Trophoblast cell (in vitro differentiated cells and primary cell): ENCODE measurements at regions not wholly inside any gene's neighbourhood (a gene's known extent, or its start where the extent isn't known, plus 50 kb on each side); places are given as distances from the start of the nearest gene placed in this dataset.

Experiments used
- DNase-seq, 2 donors: peaks; one replicate each; pipeline ENCODE4 v3.0.0-alpha.2; 2016
- H2AFZ ChIP-seq: 2 replicates; pipeline ENCODE4 v1.6.1; 2013; ENCODE audit warnings: low read length, moderate library complexity, mild to moderate bottlenecking; ENCODE audit not compliant: insufficient read depth, poor library complexity
- H2AK5ac ChIP-seq: 2 replicates; pipeline ENCODE4 v1.6.1; 2013; ENCODE audit warnings: mild to moderate bottlenecking, low read length
- H2BK120ac ChIP-seq: 2 replicates; pipeline ENCODE4 v1.6.1; 2013; ENCODE audit warnings: low read length, mild to moderate bottlenecking, moderate library complexity; ENCODE audit not compliant: insufficient read depth, poor library complexity
- H2BK12ac ChIP-seq: 2 replicates; pipeline ENCODE4 v1.6.1; 2013; ENCODE audit warnings: mild to moderate bottlenecking, low read length, moderate library complexity
- H2BK5ac ChIP-seq: 2 replicates; pipeline ENCODE4 v1.6.1; 2013; ENCODE audit warnings: low read length, low read depth, moderate library complexity, mild to moderate bottlenecking; ENCODE audit not compliant: poor library complexity
- H3K14ac ChIP-seq: 2 replicates; pipeline ENCODE4 v1.6.1; 2013; ENCODE audit warnings: mild to moderate bottlenecking, low read length
- H3K18ac ChIP-seq: 2 replicates; pipeline ENCODE4 v1.6.1; 2013; ENCODE audit warnings: mild to moderate bottlenecking, low read length
- H3K23ac ChIP-seq: 2 replicates; pipeline ENCODE4 v1.6.1; 2013; ENCODE audit warnings: low read length
- H3K27ac ChIP-seq: 2 replicates; pipeline ENCODE4 v1.5.1; 2013; ENCODE audit warnings: low read depth, mild to moderate bottlenecking, inconsistent platforms, low read length, moderate library complexity
- H3K27me3 ChIP-seq: 2 replicates; pipeline ENCODE4 v1.6.1; 2013; ENCODE audit warnings: inconsistent platforms, mild to moderate bottlenecking, low read length, moderate library complexity; ENCODE audit not compliant: insufficient read depth
- H3K36me3 ChIP-seq, 2 experiments: 1 replicate in 1 of 2; 2 replicates in 1 of 2; pipeline ENCODE4 v1.6.1; 2013; ENCODE audit warnings: low read length in 2 of 2, mild to moderate bottlenecking in 2 of 2, moderate library complexity in 1 of 2; ENCODE audit not compliant: insufficient read depth in 2 of 2, control insufficient read depth in 1 of 2
- H3K4ac ChIP-seq: 2 replicates; pipeline ENCODE4 v1.6.1; 2013; ENCODE audit warnings: low read depth, mild to moderate bottlenecking, low read length, moderate library complexity
- H3K4me1 ChIP-seq, 2 experiments: 1 replicate in 1 of 2; 2 replicates in 1 of 2; pipeline ENCODE4 v1.6.1; 2013; ENCODE audit warnings: low read length in 2 of 2, mild to moderate bottlenecking in 2 of 2, moderate library complexity in 1 of 2; ENCODE audit not compliant: insufficient read depth in 2 of 2, control insufficient read depth in 1 of 2
- H3K4me2 ChIP-seq: 2 replicates; pipeline ENCODE4 v1.6.1; 2013; ENCODE audit warnings: inconsistent platforms, mild to moderate bottlenecking, low read length, moderate library complexity
- H3K4me3 ChIP-seq: 2 replicates; pipeline ENCODE4 v1.5.1; 2013; ENCODE audit warnings: mild to moderate bottlenecking, low read depth, low read length, inconsistent platforms
- H3K79me1 ChIP-seq: one replicate; pipeline ENCODE4 v1.6.1; 2013; ENCODE audit warnings: low read length
- H3K79me2 ChIP-seq: 2 replicates; pipeline ENCODE4 v1.6.1; 2013; ENCODE audit warnings: low read length, mild to moderate bottlenecking; ENCODE audit not compliant: control insufficient read depth, insufficient read depth, poor library complexity
- H3K9ac ChIP-seq: 2 replicates; pipeline ENCODE4 v1.6.1; 2013; ENCODE audit warnings: mild to moderate bottlenecking, low read length
- H3K9me3 ChIP-seq: 2 replicates; pipeline ENCODE4 v1.6.1; 2013; ENCODE audit warnings: low read depth, mild to moderate bottlenecking, control low read depth, inconsistent platforms, low read length; ENCODE audit not compliant: insufficient read depth
- H4K12ac ChIP-seq: 2 replicates; pipeline ENCODE4 v1.6.1; 2013; ENCODE audit warnings: low read depth, mild to moderate bottlenecking, low read length, moderate library complexity
- H4K8ac ChIP-seq: 2 replicates; pipeline ENCODE4 v1.6.1; 2013; ENCODE audit warnings: low read depth, mild to moderate bottlenecking, low read length, moderate library complexity
- H4K91ac ChIP-seq: one replicate; pipeline ENCODE4 v1.6.1; 2013; ENCODE audit warnings: low read depth, mild to moderate bottlenecking, low read length, moderate library complexity
- WGBS: extraction: QIAGEN DNeasy Blood & Tissue Kit; methylation state at CpG from one replicate; pipeline ENCODE4 v1.1.7; 2013; ENCODE audit warnings: missing lambda C conversion rate; ENCODE audit not compliant: insufficient read length, insufficient coverage; ENCODE audit errors: extremely low coverage; 5-methylcytosine and 5-hydroxymethylcytosine counted together

- Histone ChIP-seq H3K23ac (no peak overlapping the region), H2AK5ac (no peak overlapping the region), H3K4me1 (no peaks in the 10 kb centered on the region), H3K79me2 (no peaks in the 10 kb centered on the region), H4K8ac (no peak overlapping the region), H3K14ac (no peak overlapping the region), H3K36me3 (no peaks in the 10 kb centered on the region), H3K18ac (no peak overlapping the region), H3K9ac (no peak overlapping the region), H4K12ac (no peak overlapping the region), H3K27me3 (no peaks in the 10 kb centered on the region), H3K9me3 (no peaks in the 10 kb centered on the region), H3K79me1 (no peaks in the 10 kb centered on the region), H2BK5ac (no peak overlapping the region), H2BK120ac (no peak overlapping the region), H2BK12ac (no peak overlapping the region), H3K4ac (no peak overlapping the region), H2AFZ (no peak overlapping the region), H4K91ac (no peak overlapping the region), H3K4me2 (no peak overlapping the region), H3K4me3 (no peak overlapping the region), H3K27ac (no peak overlapping the region)
- DNase-seq, result no peak
- WGBS, result no CpG with 5 or more reads among the region's 4 CpGs
Measured at GRCh38 chr6:48222241-48222640, 111.2 kb upstream of the PTCHD4 start.

- Histone ChIP-seq H2BK120ac (no peak overlapping the region), H4K8ac (no peak overlapping the region), H3K36me3 (no peaks in the 10 kb centered on the region), H3K4ac (no peak overlapping the region), H3K27ac (no peak overlapping the region), H2AFZ (no peak overlapping the region), H3K14ac (no peak overlapping the region), H3K4me1 (no peaks in the 10 kb centered on the region), H4K91ac (no peak overlapping the region), H2AK5ac (no peak overlapping the region), H3K23ac (no peak overlapping the region), H3K27me3 (no peaks in the 10 kb centered on the region), H4K12ac (no peak overlapping the region), H3K9ac (no peak overlapping the region), H3K4me2 (no peak overlapping the region), H2BK12ac (no peak overlapping the region), H2BK5ac (no peak overlapping the region), H3K79me2 (no peaks in the 10 kb centered on the region), H3K79me1 (no peaks in the 10 kb centered on the region), H3K18ac (no peak overlapping the region), H3K4me3 (no peak overlapping the region), H3K9me3 (no peaks in the 10 kb centered on the region)
- no CpG with 5 or more reads among the region's 8 CpGs for WGBS
- DNase-seq, result no peak
Measured at GRCh38 chr6:48213076-48213788, 102.2 kb upstream of the PTCHD4 start.

- H3K36me3 ChIP-seq, result no peaks in the 10 kb centered on the region
- peak in 1 of 2 donors; percentile 16 for DNase-seq
- H3K79me2 ChIP-seq, result no peaks in the 10 kb centered on the region
- H3K79me1 ChIP-seq, result no peaks in the 10 kb centered on the region
- H2AFZ ChIP-seq, result no peak overlapping the region
- no peaks in the 10 kb centered on the region for H3K4me1 ChIP-seq
- no peak overlapping the region for H4K12ac ChIP-seq
- no peak overlapping the region for H2BK12ac ChIP-seq
- no peak overlapping the region for H4K8ac ChIP-seq
- H2BK5ac ChIP-seq, result no peak overlapping the region
- no peak overlapping the region for H3K9ac ChIP-seq
- no peak overlapping the region for H3K23ac ChIP-seq
- no peak overlapping the region for H3K27ac ChIP-seq
- H2AK5ac ChIP-seq, result no peak overlapping the region
- no peaks in the 10 kb centered on the region for H3K27me3 ChIP-seq
- H3K4me2 ChIP-seq, result no peak overlapping the region
- no peak overlapping the region for H2BK120ac ChIP-seq
- no peak overlapping the region for H4K91ac ChIP-seq
- H3K4ac ChIP-seq, result no peak overlapping the region
- H3K18ac ChIP-seq, result no peak overlapping the region
- no peak overlapping the region for H3K4me3 ChIP-seq
- no peak overlapping the region for H3K14ac ChIP-seq
- no peaks in the 10 kb centered on the region for H3K9me3 ChIP-seq
- no CpG with 5 or more reads among the region's 3 CpGs for WGBS
Measured at GRCh38 chr6:48212501-48212900, 101.5 kb upstream of the PTCHD4 start.

GRCh38 chr6:48206091-48206490 lies 95.1 kb upstream of the PTCHD4 start:
- Histone ChIP-seq H3K14ac (no peak overlapping the region), H3K79me2 (no peaks in the 10 kb centered on the region), H3K4me3 (no peak overlapping the region), H3K36me3 (no peaks in the 10 kb centered on the region), H3K27ac (no peak overlapping the region), H3K4ac (no peak overlapping the region), H4K12ac (no peak overlapping the region), H3K9ac (no peak overlapping the region), H4K8ac (no peak overlapping the region), H3K9me3 (no peaks in the 10 kb centered on the region), H4K91ac (no peak overlapping the region), H3K23ac (no peak overlapping the region), H3K4me2 (no peak overlapping the region), H3K27me3 (no peaks in the 10 kb centered on the region), H2AK5ac (no peak overlapping the region), H3K4me1 (no peaks in the 10 kb centered on the region), H3K18ac (no peak overlapping the region), H2BK120ac (no peak overlapping the region), H3K79me1 (no peaks in the 10 kb centered on the region), H2BK12ac (no peak overlapping the region), H2AFZ (no peak overlapping the region), H2BK5ac (no peak overlapping the region)
- WGBS, result no CpG with 5 or more reads among the region's 1 CpG
- no peak for DNase-seq
